H1 (cell line): ENCODE measurements at regions not wholly inside any gene's neighbourhood (a gene's known extent, or its start where the extent isn't known, plus 50 kb on each side); places are given as distances from the start of the nearest gene placed in this dataset.

Source experiments
- CTCF ChIA-PET: fragments of 300-600 bp; sonication (Branson Sonifier 250); formaldehyde crosslinking; loops from one replicate; lab custom pipeline; 2021; ENCODE audit not compliant: partially characterized antibody; lab: Charles Lee
- POLR2A ChIA-PET: fragments of 300-600 bp; sonication (Branson Sonifier 250); formaldehyde crosslinking; loops from one replicate; lab custom pipeline; 2021; ENCODE audit warnings: inconsistent platforms; ENCODE audit not compliant: partially characterized antibody; lab: Charles Lee
- DNase-seq, 2 experiments: peaks; one replicate each; pipeline versions ENCODE4 v3.0.0 to v3.0.0-alpha.2; 2010 to 2022; ENCODE audit warnings: low spot score in 2 of 2, low read depth in 1 of 2, mixed read lengths in 1 of 2
- FAIRE-seq: peaks from 2 replicates; lab custom pipeline; 2011; peaks lifted over from hg19 to GRCh38; lab: Jason Lieb, UNC
- H2AFZ ChIP-seq: 2 replicates; pipeline ENCODE4 v1.8.1; 2012; ENCODE audit warnings: low read length, inconsistent platforms
- H2AK5ac ChIP-seq: 2 replicates; pipeline ENCODE4 v1.6.1; 2013; ENCODE audit warnings: low read depth, low read length
- H2BK120ac ChIP-seq: replicated peaks from 2 replicates; pipeline ENCODE3; 2013; ENCODE audit warnings: low read depth, low read length, inconsistent platforms
- H2BK12ac ChIP-seq: 2 replicates; pipeline ENCODE4 v1.6.1; 2013; ENCODE audit warnings: low read depth, low read length
- H2BK15ac ChIP-seq: 2 replicates; pipeline ENCODE4 v1.6.1; 2013; ENCODE audit warnings: low read length
- H2BK20ac ChIP-seq: 2 replicates; pipeline ENCODE4 v1.6.1; 2013; ENCODE audit warnings: low read length
- H2BK5ac ChIP-seq: 2 replicates; pipeline ENCODE4 v1.6.1; 2013; ENCODE audit warnings: low read depth, low read length
- H3K14ac ChIP-seq: 2 replicates; pipeline ENCODE4 v1.6.1; 2013; ENCODE audit warnings: inconsistent platforms; ENCODE audit not compliant: insufficient read length
- H3K18ac ChIP-seq: 2 replicates; pipeline ENCODE4 v1.6.1; 2013; ENCODE audit warnings: low read length; ENCODE audit errors: extremely low read depth
- H3K23ac ChIP-seq: 2 replicates; pipeline ENCODE4 v1.6.1; 2013; ENCODE audit warnings: inconsistent platforms; ENCODE audit not compliant: insufficient read length
- H3K23me2 ChIP-seq: 2 replicates; pipeline ENCODE4 v1.6.1; 2013; ENCODE audit warnings: low read depth, low read length
- H3K27ac ChIP-seq: 2 replicates; pipeline ENCODE4 v1.6.1; 2011; ENCODE audit warnings: low read depth, low read length, inconsistent platforms
- H3K27me3 ChIP-seq, 4 experiments: replicated peaks in 1 of 4; 1 replicate in 1 of 4; 2 replicates in 3 of 4; pipeline versions ENCODE4 v1.6.1 to v1.8.1; 2011 to 2013; ENCODE audit warnings: low read length in 3 of 4, mild to moderate bottlenecking in 3 of 4, inconsistent platforms in 2 of 4, mixed read lengths in 2 of 4, moderate library complexity in 1 of 4; ENCODE audit not compliant: control insufficient read depth in 3 of 4, insufficient read depth in 3 of 4; ENCODE audit errors: extremely low read depth in 1 of 4
- H3K36me3 ChIP-seq, 4 experiments: 2 replicates each; pipeline versions ENCODE4 v1.6.1 to v1.8.1; 2011 to 2013; ENCODE audit warnings: mild to moderate bottlenecking in 4 of 4, low read length in 3 of 4, moderate library complexity in 2 of 4, control low read depth in 1 of 4, inconsistent platforms in 1 of 4; ENCODE audit not compliant: insufficient read depth in 4 of 4, control insufficient read depth in 2 of 4
- H3K4ac ChIP-seq: replicated peaks from 2 replicates; pipeline ENCODE3; 2013; ENCODE audit warnings: low read length, low read depth, mixed read lengths, inconsistent platforms; ENCODE audit not compliant: insufficient read length
- H3K4me1 ChIP-seq, 4 experiments: replicated peaks in 1 of 4; 1 replicate in 1 of 4; 2 replicates in 3 of 4; pipeline versions ENCODE4 v1.6.1 to v1.8.1; 2011 to 2013; ENCODE audit warnings: low read length in 3 of 4, inconsistent platforms in 2 of 4, mixed read lengths in 1 of 4; ENCODE audit not compliant: insufficient read depth in 4 of 4, control insufficient read depth in 3 of 4
- H3K4me2 ChIP-seq, 2 experiments: 2 replicates each; pipeline versions ENCODE4 v1.6.1 to v1.8.1; 2011 to 2013; ENCODE audit warnings: low read depth in 2 of 2, low read length in 2 of 2, control low read depth in 1 of 2, inconsistent platforms in 1 of 2, mild to moderate bottlenecking in 1 of 2; ENCODE audit not compliant: insufficient read depth in 1 of 2
- H3K4me3 ChIP-seq, 4 experiments: fragments of 200-600, 300-600 bp in 1 of 4; sonication (generic), shearing (Covaris generic), sonication (Bioruptor Twin) in 1 of 4; 2 replicates each; pipeline versions ENCODE4 v1.5.1 to v1.8.1; 2011 to 2016; ENCODE audit warnings: low read length in 4 of 4, low read depth in 3 of 4, control low read depth in 2 of 4, inconsistent platforms in 2 of 4, mild to moderate bottlenecking in 2 of 4, mixed read lengths in 1 of 4, moderate library complexity in 1 of 4; ENCODE audit not compliant: insufficient read depth in 2 of 4; ENCODE audit errors: extremely low read depth in 1 of 4
- H3K56ac ChIP-seq: replicated peaks from 2 replicates; pipeline ENCODE3; 2013; ENCODE audit warnings: low read depth, mild to moderate bottlenecking, mixed read lengths, low read length, inconsistent platforms; ENCODE audit not compliant: insufficient read length
- H3K79me1 ChIP-seq: 2 replicates; pipeline ENCODE4 v1.6.1; 2013; ENCODE audit warnings: low read depth, low read length, control low read depth
- H3K79me2 ChIP-seq, 2 experiments: 2 replicates each; pipeline versions ENCODE4 v1.6.1 to v1.8.1; 2012 to 2013; ENCODE audit warnings: low read length in 2 of 2, mild to moderate bottlenecking in 2 of 2, inconsistent platforms in 1 of 2; ENCODE audit not compliant: insufficient read depth in 2 of 2, control insufficient read depth in 1 of 2
- H3K9ac ChIP-seq, 4 experiments: replicated peaks in 1 of 4; 1 replicate in 1 of 4; 2 replicates in 3 of 4; pipeline versions ENCODE4 v1.6.1 to v1.8.1; 2011 to 2013; ENCODE audit warnings: low read depth in 3 of 4, low read length in 3 of 4, control low read depth in 2 of 4, mild to moderate bottlenecking in 2 of 4, moderate library complexity in 2 of 4, inconsistent platforms in 1 of 4; ENCODE audit errors: extremely low read depth in 1 of 4
- H3K9me3 ChIP-seq, 2 experiments: 2 replicates each; pipeline versions ENCODE4 v1.6.1 to v1.8.1; 2012 to 2013; ENCODE audit warnings: mild to moderate bottlenecking in 2 of 2, moderate library complexity in 2 of 2, control low read depth in 1 of 2, inconsistent platforms in 1 of 2, low read depth in 1 of 2, low read length in 1 of 2, mixed read lengths in 1 of 2; ENCODE audit not compliant: insufficient read depth in 2 of 2
- H4K20me1 ChIP-seq, 2 experiments: replicated peaks in 1 of 2; 2 replicates each; pipeline versions ENCODE3 to v1.8.1; 2011 to 2013; ENCODE audit warnings: inconsistent platforms in 2 of 2, low read length in 2 of 2, mild to moderate bottlenecking in 1 of 2; ENCODE audit not compliant: insufficient read depth in 2 of 2, control insufficient read depth in 1 of 2
- H4K5ac ChIP-seq: 2 replicates; pipeline ENCODE4 v1.6.1; 2013; ENCODE audit warnings: low read length, low read depth, mixed read lengths, inconsistent platforms; ENCODE audit not compliant: insufficient read length
- H4K8ac ChIP-seq: 2 replicates; pipeline ENCODE4 v1.8.0; 2013; ENCODE audit warnings: mild to moderate bottlenecking, moderate library complexity, low read length, inconsistent platforms; ENCODE audit not compliant: insufficient read depth; ENCODE audit errors: extremely low read depth
- H4K91ac ChIP-seq: replicated peaks from 2 replicates; pipeline ENCODE3; 2013; ENCODE audit warnings: low read length, mixed read lengths, inconsistent platforms; ENCODE audit not compliant: insufficient read length
- BRCA1 ChIP-seq: IDR thresholded peaks from 2 replicates; pipeline ENCODE4 v1.6.1; 2012; ENCODE audit warnings: low read depth, low read length, improper control_type of control experiment
- CTBP2 ChIP-seq: IDR thresholded peaks from 2 replicates; pipeline ENCODE4 v1.7.0; 2011; ENCODE audit warnings: borderline replicate concordance, mild to moderate bottlenecking, moderate library complexity, mixed read lengths, low read length; ENCODE audit not compliant: insufficient read depth, insufficient read length
- GTF2F1 ChIP-seq: IDR thresholded peaks from 2 replicates; pipeline ENCODE4 v1.6.1; 2012; ENCODE audit warnings: low read depth, low read length, improper control_type of control experiment, borderline replicate concordance
- HDAC6 ChIP-seq: IDR thresholded peaks from one replicate; pipeline ENCODE4 v1.7.1; 2012; ENCODE audit warnings: low read depth, mild to moderate bottlenecking, inconsistent platforms, low read length, moderate library complexity
- JUN ChIP-seq: IDR thresholded peaks from 2 replicates; pipeline ENCODE4 v1.6.1; 2011; ENCODE audit warnings: low read depth, mild to moderate bottlenecking, improper control_type of control experiment, low read length
- POLR2AphosphoS5 ChIP-seq: IDR thresholded peaks from 2 replicates; pipeline ENCODE4 v1.6.1; 2011; ENCODE audit warnings: low read depth, low read length
- SIN3A ChIP-seq, 2 experiments: IDR thresholded peaks in 1 of 2; conservative IDR thresholded peaks in 1 of 2; 2 replicates each; pipeline ENCODE4 v1.6.1; 2011 to 2012; ENCODE audit warnings: low read length in 2 of 2, improper control_type of control experiment in 1 of 2, low read depth in 1 of 2, mild to moderate bottlenecking in 1 of 2
- SP1 ChIP-seq: IDR thresholded peaks from 2 replicates; pipeline ENCODE4 v1.6.1; 2011; ENCODE audit warnings: low read depth, low read length
- SP2 ChIP-seq: IDR thresholded peaks from 2 replicates; pipeline ENCODE4 v1.6.1; 2012; ENCODE audit warnings: mild to moderate bottlenecking, low read length, inconsistent platforms
- SP4 ChIP-seq: IDR thresholded peaks from 2 replicates; pipeline ENCODE4 v1.6.1; 2012; ENCODE audit warnings: low read length, inconsistent platforms
- TAF1 ChIP-seq: IDR thresholded peaks from 2 replicates; pipeline ENCODE4 v1.6.1; 2011; ENCODE audit warnings: mild to moderate bottlenecking, low read depth, low read length
- ZNF274 ChIP-seq: IDR thresholded peaks from 2 replicates; pipeline ENCODE4 v1.7.0; 2012; ENCODE audit warnings: low read length, borderline replicate concordance; ENCODE audit errors: extremely low read depth
- WGBS, 2 experiments: shearing (Covaris generic) in 1 of 2; methylation state at CpG; one replicate each; pipeline versions ENCODE4 v1.1.6 to v1.1.7; 2013 to 2015; ENCODE audit warnings: low lambda C conversion rate in 2 of 2, mixed read lengths in 2 of 2, inconsistent platforms in 1 of 2, low coverage in 1 of 2, missing lambda C conversion rate in 1 of 2; ENCODE audit not compliant: insufficient replicate concordance in 2 of 2, insufficient coverage in 1 of 2, insufficient read length in 1 of 2; ENCODE audit errors: extremely low coverage in 1 of 2, missing lambda C conversion rate in 1 of 2; 5-methylcytosine and 5-hydroxymethylcytosine counted together
- TF ChIP-seq, protein P1 (sequence below): IDR thresholded peaks from 2 replicates; pipeline ENCODE4 v1.6.1; 2012; ENCODE audit warnings: low read length, inconsistent platforms
- TF ChIP-seq, protein P2 (sequence below): IDR thresholded peaks from 2 replicates; pipeline ENCODE4 v1.6.1; 2012; ENCODE audit warnings: inconsistent platforms

DNA sequence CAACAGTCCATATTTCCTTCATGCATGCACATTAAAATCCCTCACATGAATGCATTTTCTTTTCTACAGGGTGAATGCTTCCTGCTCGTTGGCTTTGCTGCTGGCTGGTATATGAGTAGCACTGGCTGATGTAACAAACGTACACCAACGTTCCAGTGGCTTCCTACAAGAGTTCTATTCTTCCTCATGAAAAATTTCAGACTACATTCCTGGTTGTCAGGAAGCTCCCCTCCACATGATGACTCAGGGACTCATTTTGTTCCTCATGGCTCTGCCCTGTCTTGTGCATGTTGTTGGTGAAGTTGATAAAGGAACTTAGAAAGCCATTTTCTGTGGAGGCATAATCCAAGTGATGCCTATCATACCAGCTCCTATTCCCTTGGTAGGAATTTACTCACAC lies 470.7 kb upstream of the KLF6 start:
- no peaks in the 10 kb centered on the region for H3K27me3 ChIP-seq
- no peaks in the 10 kb centered on the region for H4K20me1 ChIP-seq
- H2BK12ac ChIP-seq, result no peak overlapping the region
- H2AK5ac ChIP-seq, result no peak overlapping the region
- no peak overlapping the region for H3K4me2 ChIP-seq
- 93% methylated on average over 3 of the region's 3 CpGs; no CpG with 5 or more reads in 1 of the 2 experiments for WGBS, 2 experiments
- H4K8ac ChIP-seq, result no peak overlapping the region
- no peak overlapping the region for H3K18ac ChIP-seq
- no peaks in the 10 kb centered on the region; a peak in 1 of 4 replicates for H3K9me3 ChIP-seq
- H3K56ac ChIP-seq, result no peak overlapping the region
- H3K27ac ChIP-seq, result no peak overlapping the region
- H2AFZ ChIP-seq, result no peak overlapping the region
- H3K79me2 ChIP-seq, result no peaks in the 10 kb centered on the region
- ChIA-PET CTCF (interaction anchor here (0.5 to 1.1 kb wide), 2 partner anchors 10 to 511 kb away, joined by 3 read pairs; no protein-coding TSS in a partner anchor), POLR2A (no interaction called here)
- H3K23ac ChIP-seq, result no peak overlapping the region
- no peaks in the 10 kb centered on the region for H3K79me1 ChIP-seq
- no peak overlapping the region for H2BK20ac ChIP-seq
- no peak overlapping the region for H3K14ac ChIP-seq
- H3K23me2 ChIP-seq, result no peaks in the 10 kb centered on the region
- H2BK120ac ChIP-seq, result no peak overlapping the region
- no peak overlapping the region for H4K5ac ChIP-seq
- no peak overlapping the region for H2BK5ac ChIP-seq
- no peak overlapping the region for H3K9ac ChIP-seq
- H3K4me3 ChIP-seq, result no peak overlapping the region
- no peaks in the 10 kb centered on the region for H3K4me1 ChIP-seq
- no peak overlapping the region for H4K91ac ChIP-seq
- no peak overlapping the region for H2BK15ac ChIP-seq
- no peak overlapping the region for H3K4ac ChIP-seq
- FAIRE-seq (no peak), DNase-seq (no peak)
- H3K36me3 ChIP-seq, result no peaks in the 10 kb centered on the region
- TF ChIP-seq SP4 (no peak), POLR2AphosphoS5 (no peak), JUN (no peak), BRCA1 (no peak), SIN3A (conservative IDR thresholded peaks at IDR 0.05 in 1 of 2, IDR thresholded peaks at IDR 0.05 in 1 of 2; ENCODE audit: low read depth in 1 of 2, low read length in 2 of 2) (no peak), GTF2F1 (no peak), SP2 (no peak), CTBP2 (no peak), HDAC6 (no peak), ZNF274 (no peak), TAF1 (no peak), SP1 (no peak)
- TF ChIP-seq, protein P1, sequence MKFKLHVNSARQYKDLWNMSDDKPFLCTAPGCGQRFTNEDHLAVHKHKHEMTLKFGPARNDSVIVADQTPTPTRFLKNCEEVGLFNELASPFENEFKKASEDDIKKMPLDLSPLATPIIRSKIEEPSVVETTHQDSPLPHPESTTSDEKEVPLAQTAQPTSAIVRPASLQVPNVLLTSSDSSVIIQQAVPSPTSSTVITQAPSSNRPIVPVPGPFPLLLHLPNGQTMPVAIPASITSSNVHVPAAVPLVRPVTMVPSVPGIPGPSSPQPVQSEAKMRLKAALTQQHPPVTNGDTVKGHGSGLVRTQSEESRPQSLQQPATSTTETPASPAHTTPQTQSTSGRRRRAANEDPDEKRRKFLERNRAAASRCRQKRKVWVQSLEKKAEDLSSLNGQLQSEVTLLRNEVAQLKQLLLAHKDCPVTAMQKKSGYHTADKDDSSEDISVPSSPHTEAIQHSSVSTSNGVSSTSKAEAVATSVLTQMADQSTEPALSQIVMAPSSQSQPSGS, result no peak
- TF ChIP-seq, protein P2, sequence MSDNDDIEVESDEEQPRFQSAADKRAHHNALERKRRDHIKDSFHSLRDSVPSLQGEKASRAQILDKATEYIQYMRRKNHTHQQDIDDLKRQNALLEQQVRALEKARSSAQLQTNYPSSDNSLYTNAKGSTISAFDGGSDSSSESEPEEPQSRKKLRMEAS, result no peak
